ENCODE measurements at regions not wholly inside any gene's neighbourhood (a gene's known extent, or its start where the extent isn't known, plus 50 kb on each side); places are given as distances from the start of the nearest gene placed in this dataset.

DNA sequence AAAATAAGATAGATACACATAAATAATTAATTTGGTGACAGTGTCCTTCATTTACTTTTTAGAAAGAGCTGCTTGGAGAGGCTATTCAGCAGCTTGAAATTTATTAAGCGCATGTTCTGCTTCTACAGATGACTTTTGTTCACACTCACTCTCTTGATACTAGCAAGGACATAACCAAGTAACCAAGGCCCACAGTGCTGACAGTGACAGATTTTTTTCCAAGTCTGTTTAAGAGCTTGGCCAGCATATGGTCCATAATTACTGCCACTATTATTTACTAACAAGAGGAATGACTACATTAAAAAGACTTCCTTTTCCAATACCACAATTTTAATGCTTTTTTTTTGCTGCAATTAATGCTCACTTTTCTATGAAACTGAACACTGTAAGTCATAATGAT, 673.7 kb upstream of the MIR17HG start:
- H3K36me3 ChIP-seq, result no peaks in the 10 kb centered on the region
- no peak overlapping the region for H3K4me3 ChIP-seq
- DNase-seq, result no peak
- TF ChIP-seq EP300 (IDR thresholded peaks at IDR 0.05) (no peak), POLR2A (IDR thresholded peaks at IDR 0.05) (no peak)
- TF ChIP-seq, protein P1, sequence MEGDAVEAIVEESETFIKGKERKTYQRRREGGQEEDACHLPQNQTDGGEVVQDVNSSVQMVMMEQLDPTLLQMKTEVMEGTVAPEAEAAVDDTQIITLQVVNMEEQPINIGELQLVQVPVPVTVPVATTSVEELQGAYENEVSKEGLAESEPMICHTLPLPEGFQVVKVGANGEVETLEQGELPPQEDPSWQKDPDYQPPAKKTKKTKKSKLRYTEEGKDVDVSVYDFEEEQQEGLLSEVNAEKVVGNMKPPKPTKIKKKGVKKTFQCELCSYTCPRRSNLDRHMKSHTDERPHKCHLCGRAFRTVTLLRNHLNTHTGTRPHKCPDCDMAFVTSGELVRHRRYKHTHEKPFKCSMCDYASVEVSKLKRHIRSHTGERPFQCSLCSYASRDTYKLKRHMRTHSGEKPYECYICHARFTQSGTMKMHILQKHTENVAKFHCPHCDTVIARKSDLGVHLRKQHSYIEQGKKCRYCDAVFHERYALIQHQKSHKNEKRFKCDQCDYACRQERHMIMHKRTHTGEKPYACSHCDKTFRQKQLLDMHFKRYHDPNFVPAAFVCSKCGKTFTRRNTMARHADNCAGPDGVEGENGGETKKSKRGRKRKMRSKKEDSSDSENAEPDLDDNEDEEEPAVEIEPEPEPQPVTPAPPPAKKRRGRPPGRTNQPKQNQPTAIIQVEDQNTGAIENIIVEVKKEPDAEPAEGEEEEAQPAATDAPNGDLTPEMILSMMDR (IDR thresholded peaks at IDR 0.05), result no peak
- no peak overlapping the region for H3K27ac ChIP-seq
- H3K27me3 ChIP-seq, result no peaks in the 10 kb centered on the region
- intact Hi-C loops (cut with DNase I), result no loop called here
- WGBS, 3 donors, result 89 to 95% (median 92%) methylated on average over 1 of the region's 1 CpG
- no peaks in the 10 kb centered on the region for H3K9me3 ChIP-seq
- H3K4me1 ChIP-seq (ENCODE audit: insufficient read depth), result no peaks in the 10 kb centered on the region

DNA sequence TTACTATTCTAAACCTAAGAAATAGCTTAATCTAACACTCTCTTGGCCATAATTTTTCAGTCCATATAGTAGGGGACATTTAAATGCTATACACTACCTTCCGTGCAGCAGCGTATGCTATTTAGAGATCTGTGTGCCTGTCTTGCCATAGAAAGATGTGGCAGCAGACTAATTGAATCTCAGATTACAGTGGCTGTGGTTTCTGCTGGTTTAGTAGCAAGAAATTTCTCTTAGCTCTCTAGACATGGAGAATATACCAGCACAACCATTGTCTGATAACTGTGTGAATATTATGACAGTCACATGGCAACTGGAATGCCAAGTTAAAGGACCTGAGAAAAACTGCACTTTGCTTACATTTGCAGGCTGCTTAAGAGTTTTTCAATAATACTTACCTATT, 672.4 kb upstream of the MIR17HG start:
- 94 to 97% (median 96%) methylated on average over 2 of the region's 2 CpGs for WGBS, 3 donors
- no peaks in the 10 kb centered on the region for H3K4me1 ChIP-seq (ENCODE audit: insufficient read depth)
- H3K36me3 ChIP-seq, result no peaks in the 10 kb centered on the region
- H3K27ac ChIP-seq, result no peak overlapping the region
- no peak for TF ChIP-seq EP300 (IDR thresholded peaks at IDR 0.05)
- TF ChIP-seq POLR2A (IDR thresholded peaks at IDR 0.05), result no peak
- TF ChIP-seq, protein P1 (IDR thresholded peaks at IDR 0.05), result no peak
- H3K4me3 ChIP-seq, result no peak overlapping the region
- H3K9me3 ChIP-seq, result no peaks in the 10 kb centered on the region
- intact Hi-C loops (cut with DNase I), result no loop called here
- H3K27me3 ChIP-seq, result no peaks in the 10 kb centered on the region
- DNase-seq, result no peak

DNA sequence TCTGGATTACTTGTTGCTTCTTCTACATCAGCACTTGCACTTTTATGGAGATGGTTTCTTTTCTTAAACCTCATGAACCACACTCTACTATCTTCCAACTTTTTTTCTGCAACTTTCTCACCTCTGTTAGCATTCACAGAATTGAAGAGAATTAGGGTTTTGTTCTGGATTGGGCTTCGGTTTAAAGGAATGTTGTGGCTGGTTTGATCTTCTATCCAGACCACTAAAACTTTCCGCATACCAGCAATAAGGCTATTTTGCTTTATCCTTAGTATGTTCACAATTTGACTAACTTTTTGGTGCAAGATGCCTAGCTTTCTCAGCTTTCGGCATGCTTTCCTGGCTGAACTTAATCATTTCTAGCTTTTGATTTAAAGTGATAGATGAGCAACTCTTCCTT, 666.7 kb upstream of the MIR17HG start:
- Histone ChIP-seq H3K9me3 (no peaks in the 10 kb centered on the region), H3K36me3 (no peaks in the 10 kb centered on the region), H3K27me3 (no peaks in the 10 kb centered on the region), H3K27ac (no peak overlapping the region), H3K4me1 (ENCODE audit: insufficient read depth) (no peaks in the 10 kb centered on the region), H3K4me3 (no peak overlapping the region)
- no peak for TF ChIP-seq EP300 (IDR thresholded peaks at IDR 0.05)
- TF ChIP-seq, protein P1 (IDR thresholded peaks at IDR 0.05), result no peak
- WGBS, 3 donors, result 46 to 53% (median 53%) methylated on average over 3 of the region's 3 CpGs
- DNase-seq, result no peak
- intact Hi-C loops (cut with DNase I), result no loop called here

DNA sequence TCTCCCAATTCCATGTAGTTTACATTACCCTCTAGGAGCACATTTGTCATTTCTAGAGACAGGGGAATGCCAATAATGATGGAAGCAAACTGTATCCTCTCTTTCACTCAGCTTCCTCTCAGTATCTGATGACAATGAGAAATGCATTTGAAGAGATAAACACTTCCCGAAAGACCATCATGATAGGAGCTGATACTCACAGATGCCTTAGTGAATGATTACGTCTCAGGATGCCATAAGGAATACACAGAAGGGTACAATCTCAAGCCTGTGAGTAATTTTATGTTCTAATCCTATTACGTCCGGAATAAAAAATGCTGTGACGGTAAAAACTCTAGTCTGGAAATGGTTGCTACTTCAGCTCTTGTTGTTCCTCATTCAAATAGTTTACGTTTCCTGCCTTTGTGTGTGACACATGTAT, 663.8 kb upstream of the MIR17HG start:
- Histone ChIP-seq H3K9me3 (no peaks in the 10 kb centered on the region), H3K27me3 (no peaks in the 10 kb centered on the region), H3K27ac (no peak overlapping the region), H3K36me3 (no peaks in the 10 kb centered on the region), H3K4me1 (ENCODE audit: insufficient read depth) (no peaks in the 10 kb centered on the region), H3K4me3 (no peak overlapping the region)
- TF ChIP-seq POLR2A (IDR thresholded peaks at IDR 0.05), result no peak
- TF ChIP-seq, protein P1 (IDR thresholded peaks at IDR 0.05), result no peak
- TF ChIP-seq EP300 (IDR thresholded peaks at IDR 0.05), result no peak
- WGBS, 3 donors, result 85 to 88% (median 85%) methylated on average over 6 of the region's 6 CpGs
- intact Hi-C loops (cut with DNase I), result no loop called here
- DNase-seq, result no peak

DNA sequence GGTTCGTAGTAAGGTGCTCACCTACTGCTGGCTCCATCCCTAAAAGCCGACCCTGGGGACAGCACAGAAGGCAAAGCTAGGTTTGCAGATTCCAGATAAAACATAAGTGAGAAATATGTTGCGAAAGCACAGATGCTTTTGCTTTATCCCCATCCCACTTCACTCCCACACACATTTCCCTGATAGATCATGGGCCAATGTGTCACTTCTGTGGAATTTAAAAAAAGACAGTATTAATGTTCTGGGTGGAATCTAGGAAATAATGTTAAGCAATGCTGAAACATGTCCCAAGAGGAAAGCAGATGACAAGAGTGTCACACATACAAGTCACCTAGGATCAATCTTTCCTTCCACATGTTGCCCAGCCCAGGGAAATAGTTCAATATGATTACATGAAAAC, 661.0 kb upstream of the MIR17HG start:
- H3K27me3 ChIP-seq, result no peaks in the 10 kb centered on the region
- WGBS, 3 donors, result 34 to 47% (median 35%) methylated on average over 3 of the region's 3 CpGs
- intact Hi-C loops (cut with DNase I), result no loop called here
- H3K27ac ChIP-seq, result no peak overlapping the region
- TF ChIP-seq POLR2A (IDR thresholded peaks at IDR 0.05) (no peak), EP300 (IDR thresholded peaks at IDR 0.05) (no peak)
- TF ChIP-seq, protein P1 (IDR thresholded peaks at IDR 0.05), result no peak
- DNase-seq, result no peak
- H3K4me1 ChIP-seq (ENCODE audit: insufficient read depth), result no peaks in the 10 kb centered on the region
- no peaks in the 10 kb centered on the region for H3K9me3 ChIP-seq
- H3K4me3 ChIP-seq, result no peak overlapping the region
- no peaks in the 10 kb centered on the region for H3K36me3 ChIP-seq

All from ovary (tissue), 7 donors.